ENCODE measurements at regions not wholly inside any gene's neighbourhood (a gene's known extent, or its start where the extent isn't known, plus 50 kb on each side); places are given as distances from the start of the nearest gene placed in this dataset.

GRCh38 chrX:10079231-10079630, 77.5 kb upstream of the CLCN4 start:
- no peak for DNase-seq (ENCODE audit: low read depth in 2 of 2)

DNA sequence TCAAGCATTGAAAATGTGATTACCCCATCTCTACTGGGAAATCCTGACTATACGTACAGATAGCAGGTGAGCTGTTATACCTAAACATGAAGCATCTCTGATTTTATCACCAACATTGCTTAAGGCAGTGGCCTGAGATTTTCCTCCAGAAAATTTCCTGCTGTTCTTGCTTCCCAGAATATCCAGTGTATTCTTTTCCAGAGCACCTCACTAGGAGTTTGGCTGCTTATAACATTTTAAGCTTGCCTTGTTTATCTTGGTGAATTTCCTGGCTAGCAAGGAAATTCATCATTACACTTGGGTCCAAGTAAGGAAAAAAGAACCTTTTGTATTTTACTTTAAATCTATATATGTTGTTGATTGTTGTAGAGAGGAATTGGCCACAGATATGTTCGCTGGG, 73.0 kb upstream of the CLCN4 start:
- no peak for DNase-seq (ENCODE audit: low read depth in 2 of 2)

DNA sequence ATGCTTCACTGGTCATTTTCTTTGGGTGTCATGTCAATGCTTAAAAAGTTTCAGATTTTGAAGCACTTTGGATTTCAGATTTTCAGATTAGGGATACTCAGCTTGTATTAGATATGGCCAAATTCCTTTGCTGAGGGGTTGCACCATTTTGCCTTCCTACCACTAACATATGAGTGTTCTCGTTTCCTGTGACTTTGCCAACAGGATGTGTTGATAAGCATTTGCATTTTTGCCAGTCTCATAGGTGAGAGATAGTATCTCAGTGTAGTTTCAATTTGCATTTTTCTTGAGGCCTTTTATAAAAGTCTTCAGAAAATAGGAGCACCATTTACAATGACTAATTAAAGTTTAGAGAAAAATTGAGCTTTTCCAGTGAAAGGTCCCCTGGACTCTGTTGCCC, 71.6 kb upstream of the CLCN4 start:
- no peak for DNase-seq (ENCODE audit: low read depth in 2 of 2)

DNA sequence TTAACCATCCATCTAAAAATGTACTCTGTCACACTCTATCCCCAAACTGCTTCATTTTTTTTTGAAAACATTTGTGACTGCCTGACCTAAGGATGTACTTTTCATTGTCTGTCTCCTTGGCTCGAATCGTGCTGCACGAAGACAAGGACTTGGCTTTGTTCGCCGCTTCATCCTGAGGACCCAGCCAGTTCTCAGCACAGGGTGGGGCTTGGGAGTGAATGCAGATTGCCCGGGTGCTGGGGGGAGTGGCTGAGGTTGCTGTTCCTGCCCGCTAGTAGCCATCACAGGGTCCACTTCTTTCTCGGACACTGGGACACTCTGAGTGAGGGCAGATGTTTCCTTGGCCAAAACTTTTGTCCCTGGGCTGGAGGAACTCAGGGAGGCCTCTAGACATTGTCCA, 70.1 kb upstream of the CLCN4 start:
- DNase-seq (ENCODE audit: low read depth in 2 of 2): no peak

GRCh38 chrX:10087391-10087790, 69.4 kb upstream of the CLCN4 start:
- DNase-seq (ENCODE audit: low read depth in 2 of 2): no peak

- DNase-seq (ENCODE audit: low read depth in 2 of 2): no peak
Measured at GRCh38 chrX:10089378-10089795, 67.4 kb upstream of the CLCN4 start.

DNA sequence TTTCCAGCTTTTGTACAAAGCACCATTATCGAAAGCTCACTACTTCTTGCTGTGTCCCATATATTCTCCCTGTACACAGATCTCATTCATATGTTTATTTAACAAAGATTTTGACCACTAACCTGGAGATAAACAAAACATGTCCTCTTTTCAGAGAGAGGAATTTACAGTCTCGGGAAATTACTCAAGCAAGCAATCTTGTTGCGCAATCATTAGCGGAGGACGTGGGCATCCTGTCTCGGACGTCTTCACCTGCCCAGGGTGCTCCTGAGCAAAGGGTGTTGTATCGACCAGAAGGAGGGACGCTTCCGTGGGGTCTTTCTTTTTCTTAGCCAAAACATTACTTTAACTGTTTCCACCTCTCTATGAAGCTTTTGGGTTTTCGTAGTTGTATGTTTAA, 66.5 kb upstream of the CLCN4 start:
- DNase-seq (ENCODE audit: low read depth in 2 of 2): no peak

DNA sequence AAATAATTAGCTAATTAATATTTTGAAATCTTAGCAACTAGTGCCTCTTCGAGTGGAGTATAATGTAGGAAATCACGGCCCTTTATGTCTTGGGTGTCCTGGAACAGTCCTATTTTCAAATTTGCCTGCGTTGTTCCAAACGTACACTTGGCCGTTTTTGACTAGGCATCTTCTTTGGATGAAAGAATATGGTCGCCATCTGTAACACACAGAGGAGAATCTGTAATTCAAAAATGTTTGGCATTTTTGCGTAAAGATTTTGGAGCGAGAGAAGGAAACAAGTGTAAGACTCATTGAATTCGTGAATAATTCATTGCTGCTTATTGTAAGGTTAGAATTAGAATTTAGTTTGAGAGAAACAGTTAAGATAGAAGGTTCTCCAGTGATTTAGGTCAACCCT, 61.5 kb upstream of the CLCN4 start:
- no peak for DNase-seq (ENCODE audit: low read depth in 2 of 2)

DNA sequence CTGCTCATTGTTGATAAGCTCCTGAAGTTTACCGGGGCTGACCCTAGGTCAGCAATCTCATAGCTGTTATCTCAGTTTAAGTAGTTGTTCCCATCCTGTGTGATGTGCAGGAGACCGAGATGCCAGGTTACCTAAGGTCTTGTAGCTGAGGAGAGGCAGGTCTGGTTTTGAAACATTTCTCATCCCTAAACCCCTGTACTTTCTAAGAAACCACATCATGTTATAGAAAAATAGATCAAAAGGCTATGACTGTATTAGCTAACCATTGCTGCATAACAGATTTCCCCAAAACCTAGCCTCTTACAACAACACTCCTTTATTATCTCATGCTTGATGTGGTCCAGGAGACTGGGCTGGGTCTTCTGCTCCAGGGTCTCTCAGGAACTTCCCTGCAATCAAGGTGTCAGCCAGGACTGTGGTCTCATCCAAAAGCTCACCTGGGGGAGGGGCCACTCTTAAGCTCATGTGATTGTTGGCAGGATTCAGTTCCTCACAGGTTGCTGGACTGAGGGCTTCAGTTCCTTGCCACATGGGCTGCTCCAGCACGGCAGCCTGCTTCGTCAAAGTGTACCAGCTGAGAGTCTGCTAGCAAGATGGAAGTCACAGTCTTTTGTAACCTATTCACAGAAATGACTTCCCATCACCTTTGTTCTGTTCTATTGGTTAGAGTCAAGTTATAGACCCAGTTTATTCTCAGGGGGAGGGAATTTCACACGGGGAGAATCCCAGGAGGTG, 60.9 kb upstream of the CLCN4 start:
- no peak for DNase-seq (ENCODE audit: low read depth in 2 of 2)

DNA sequence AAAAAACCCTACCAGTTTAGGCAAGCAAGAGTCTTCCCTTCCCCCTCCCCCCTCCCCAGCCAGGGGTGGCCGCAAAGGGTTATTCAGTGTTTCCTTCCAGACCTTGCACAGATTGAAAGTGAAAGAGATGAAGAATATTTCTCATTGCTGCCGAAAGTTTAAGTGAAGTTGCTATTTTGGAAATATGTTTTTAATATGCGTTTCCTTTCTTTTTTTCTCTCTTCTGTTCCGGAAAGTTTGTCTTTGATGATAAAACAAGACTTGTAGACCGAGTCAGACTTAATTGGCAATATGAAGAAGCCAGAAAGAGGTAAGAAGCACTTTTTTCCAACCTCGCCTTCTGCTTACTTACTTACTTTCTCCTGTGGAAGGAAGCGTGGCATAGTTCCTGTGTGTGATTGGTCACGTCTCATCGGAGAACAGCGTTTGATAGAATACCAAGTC, 58.5 kb upstream of the CLCN4 start:
- DNase-seq (ENCODE audit: low read depth in 2 of 2): peak in 1 of 2 donors; percentile 48

DNA sequence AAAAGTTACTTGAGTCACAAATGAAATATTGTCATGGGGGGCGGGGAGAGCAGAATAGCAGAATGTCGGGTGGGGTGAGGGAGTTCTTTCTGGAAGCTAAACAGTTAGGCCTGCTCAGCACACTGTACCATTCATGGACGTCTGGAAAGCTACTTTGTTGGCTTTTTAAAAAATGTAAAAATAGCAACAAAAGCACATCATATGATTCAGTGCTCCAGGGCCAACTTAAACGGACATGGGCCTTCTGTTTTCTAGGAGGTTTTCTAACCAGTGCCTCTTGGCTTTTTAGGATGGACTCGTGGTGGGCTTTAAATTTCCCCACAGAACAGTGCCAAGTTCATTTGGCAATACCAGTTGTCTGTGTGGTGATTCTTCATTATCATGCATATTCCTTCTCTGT, 57.4 kb upstream of the CLCN4 start:
- no peak for DNase-seq (ENCODE audit: low read depth in 2 of 2)

DNA sequence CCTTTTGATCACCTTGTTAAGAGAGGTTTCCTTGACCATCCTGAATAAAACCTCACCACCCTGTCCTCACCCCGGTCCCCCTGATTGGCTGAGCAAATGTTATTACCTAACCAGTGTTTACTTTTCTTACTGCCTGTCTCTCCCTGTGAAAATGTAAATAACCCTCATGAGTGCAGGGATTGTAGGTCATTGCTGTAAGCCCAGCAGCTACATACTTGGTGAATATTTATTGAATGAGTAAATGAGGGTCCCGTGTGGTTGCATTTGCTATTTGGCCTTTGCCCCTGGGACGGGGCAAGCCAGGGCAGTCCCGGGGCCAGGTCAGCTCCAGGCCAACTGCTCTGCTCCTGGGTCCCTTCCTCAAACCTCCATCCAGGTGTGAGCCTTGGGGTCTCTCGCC, 55.5 kb upstream of the CLCN4 start:
- DNase-seq (ENCODE audit: low read depth in 2 of 2): no peak

DNA sequence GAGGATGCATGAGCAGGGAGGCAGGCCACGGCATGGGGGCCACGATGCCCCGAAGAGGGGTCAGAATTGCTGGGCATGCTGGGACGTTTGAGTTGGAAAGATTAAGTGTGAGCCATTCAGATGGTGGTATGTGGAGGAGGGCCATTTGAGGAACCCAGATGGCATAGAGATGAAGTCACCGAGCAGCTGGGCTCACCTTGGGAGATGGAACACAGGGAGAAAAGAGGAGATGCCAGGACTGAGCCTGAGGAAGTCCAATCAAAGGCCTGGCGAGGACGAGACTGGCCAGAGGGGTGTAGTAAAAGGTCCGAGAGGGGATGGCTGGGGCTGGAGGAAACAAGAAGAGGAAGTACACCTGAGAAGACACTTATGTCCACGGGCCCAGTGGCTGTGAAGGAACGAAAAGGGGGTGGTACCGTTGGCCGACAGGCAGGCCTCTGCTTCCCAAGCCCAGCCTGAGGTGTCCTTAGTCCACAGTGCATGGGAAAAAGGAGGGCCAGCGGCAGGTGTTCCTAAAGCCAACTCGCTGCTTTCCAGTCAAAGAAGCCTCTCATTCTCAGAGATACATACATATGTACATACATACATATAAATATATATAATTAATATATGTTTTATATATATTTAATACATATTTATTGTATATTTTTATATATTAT, 54.6 kb upstream of the CLCN4 start:
- DNase-seq (ENCODE audit: low read depth in 2 of 2): no peak

GRCh38 chrX:10103023-10103422, 53.8 kb upstream of the CLCN4 start:
- DNase-seq (ENCODE audit: low read depth in 2 of 2): no peak

- DNase-seq (ENCODE audit: low read depth in 2 of 2): no peak
Measured at GRCh38 chrX:10104958-10105658, 51.7 kb upstream of the CLCN4 start.

GRCh38 chrX:10106806-10107205, 50.0 kb upstream of the CLCN4 start:
- DNase-seq (ENCODE audit: low read depth in 2 of 2): no peak

Measured in stimulated activated CD4-positive, alpha-beta T cell treated with anti-CD3 and anti-CD28 coated beads, Interleukin-15, amount 100 ng/mL, for 48 hours (primary cell).